NB4 (cell line): ENCODE measurements at regions not wholly inside any gene's neighbourhood (a gene's known extent, or its start where the extent isn't known, plus 50 kb on each side); places are given as distances from the start of the nearest gene placed in this dataset.

Experiments used
- MYC ChIP-seq: IDR thresholded peaks from 2 replicates; pipeline ENCODE4 v1.6.1; 2011; ENCODE audit warnings: low read depth, low read length
- TF ChIP-seq, protein P1 (sequence below): IDR thresholded peaks from one replicate; pipeline ENCODE4 v1.5.1; 2012; ENCODE audit warnings: low read depth, low read length

DNA sequence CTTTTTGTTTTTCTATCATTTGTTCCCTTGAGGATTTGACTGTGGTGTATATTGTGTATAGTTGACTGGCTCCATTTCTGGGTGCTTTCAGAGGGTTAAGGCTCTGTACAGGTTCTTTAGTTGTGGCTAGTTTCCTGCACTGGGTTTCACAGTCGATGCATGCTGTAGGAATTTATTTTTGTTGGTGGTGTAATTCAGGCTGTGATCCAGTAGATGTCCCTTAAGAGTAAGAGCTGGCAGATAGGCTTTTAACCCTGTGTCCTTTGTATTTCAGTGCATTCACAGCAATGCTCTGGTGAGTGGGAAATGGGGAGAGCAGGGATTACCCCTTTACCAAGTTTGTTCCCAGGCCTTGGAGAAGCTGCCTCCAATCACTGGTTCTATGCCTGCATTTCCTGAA is 112.9 kb downstream of the SPATA31D1 start:
- TF ChIP-seq, protein P1, sequence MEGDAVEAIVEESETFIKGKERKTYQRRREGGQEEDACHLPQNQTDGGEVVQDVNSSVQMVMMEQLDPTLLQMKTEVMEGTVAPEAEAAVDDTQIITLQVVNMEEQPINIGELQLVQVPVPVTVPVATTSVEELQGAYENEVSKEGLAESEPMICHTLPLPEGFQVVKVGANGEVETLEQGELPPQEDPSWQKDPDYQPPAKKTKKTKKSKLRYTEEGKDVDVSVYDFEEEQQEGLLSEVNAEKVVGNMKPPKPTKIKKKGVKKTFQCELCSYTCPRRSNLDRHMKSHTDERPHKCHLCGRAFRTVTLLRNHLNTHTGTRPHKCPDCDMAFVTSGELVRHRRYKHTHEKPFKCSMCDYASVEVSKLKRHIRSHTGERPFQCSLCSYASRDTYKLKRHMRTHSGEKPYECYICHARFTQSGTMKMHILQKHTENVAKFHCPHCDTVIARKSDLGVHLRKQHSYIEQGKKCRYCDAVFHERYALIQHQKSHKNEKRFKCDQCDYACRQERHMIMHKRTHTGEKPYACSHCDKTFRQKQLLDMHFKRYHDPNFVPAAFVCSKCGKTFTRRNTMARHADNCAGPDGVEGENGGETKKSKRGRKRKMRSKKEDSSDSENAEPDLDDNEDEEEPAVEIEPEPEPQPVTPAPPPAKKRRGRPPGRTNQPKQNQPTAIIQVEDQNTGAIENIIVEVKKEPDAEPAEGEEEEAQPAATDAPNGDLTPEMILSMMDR, result no peak
- no peak for TF ChIP-seq MYC
